HEK293 (cell line): ENCODE measurements at regions not wholly inside any gene's neighbourhood (a gene's known extent, or its start where the extent isn't known, plus 50 kb on each side); places are given as distances from the start of the nearest gene placed in this dataset.

Experiments used
- MEIS1 ChIP-seq: sonication (generic); formaldehyde crosslinking; IDR thresholded peaks from 2 replicates; pipeline ENCODE4 v1.8.1; 2022; ENCODE audit warnings: missing genetic modification reagents, mild to moderate bottlenecking, borderline replicate concordance
- SP2 ChIP-seq: fragments of 450-650 bp; formaldehyde crosslinking; IDR thresholded peaks from 2 replicates; pipeline ENCODE4 v1.5.1; 2016; ENCODE audit warnings: missing biosample characterization, missing genetic modification characterization
- ZBTB7A ChIP-seq: fragments of 450-650 bp; formaldehyde crosslinking; IDR thresholded peaks from 2 replicates; pipeline ENCODE4 v1.5.1; 2016; ENCODE audit warnings: low read depth, missing biosample characterization, missing genetic modification characterization
- ZNF175 ChIP-seq: fragments of 450-650 bp; formaldehyde crosslinking; IDR thresholded peaks from 2 replicates; pipeline ENCODE4 v1.5.1; 2016; ENCODE audit warnings: missing biosample characterization, missing genetic modification characterization
- ZNF768 ChIP-seq: fragments of 450-650 bp; formaldehyde crosslinking; IDR thresholded peaks from 2 replicates; pipeline ENCODE4 v1.5.1; 2018; ENCODE audit warnings: missing biosample characterization, mild to moderate bottlenecking, missing genetic modification characterization
- TF ChIP-seq, protein P1 (sequence below): fragments of 450-650 bp; formaldehyde crosslinking; IDR thresholded peaks from 2 replicates; pipeline ENCODE4 v1.5.1; 2016; ENCODE audit warnings: missing biosample characterization, missing genetic modification characterization
- TF ChIP-seq, protein P2 (sequence below): fragments of 450-650 bp; formaldehyde crosslinking; IDR thresholded peaks from 2 replicates; pipeline ENCODE4 v1.5.1; 2016; ENCODE audit warnings: missing biosample characterization, missing genetic modification characterization, low read depth
- TF ChIP-seq, protein P3 (sequence below): fragments of 450-650 bp; formaldehyde crosslinking; IDR thresholded peaks from 2 replicates; pipeline ENCODE4 v1.5.1; 2016; ENCODE audit warnings: missing biosample characterization, missing genetic modification characterization
- TF ChIP-seq, protein P4 (sequence below): sonication (generic); formaldehyde crosslinking; IDR thresholded peaks from 2 replicates; pipeline ENCODE4 v1.8.1; 2022; ENCODE audit warnings: mild to moderate bottlenecking, moderate library complexity, missing genetic modification reagents
- TF ChIP-seq, protein P5 (sequence below): fragments of 450-650 bp; formaldehyde crosslinking; IDR thresholded peaks from 2 replicates; pipeline ENCODE4 v1.5.1; 2016; ENCODE audit warnings: missing biosample characterization, missing genetic modification characterization, borderline replicate concordance

DNA sequence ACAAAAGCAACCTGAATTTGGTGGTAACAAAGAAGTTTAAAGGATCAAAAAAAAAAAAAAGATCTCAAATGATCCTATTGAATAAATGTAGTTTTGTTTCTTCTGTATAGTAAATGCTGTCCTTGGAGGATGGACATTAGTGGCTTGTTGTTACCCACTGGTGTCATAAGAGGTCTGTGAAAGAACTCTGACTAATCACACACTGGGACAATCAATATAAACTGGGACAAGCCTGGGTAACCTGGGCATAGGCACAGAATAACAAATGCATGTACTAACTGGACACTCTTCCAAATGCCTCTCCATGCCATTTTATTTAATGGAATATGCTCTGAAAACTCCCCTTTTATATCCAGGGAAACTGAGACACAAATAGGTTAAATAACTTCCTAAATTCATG is 241.4 kb downstream of the DOK5 start:
- TF ChIP-seq, protein P1, sequence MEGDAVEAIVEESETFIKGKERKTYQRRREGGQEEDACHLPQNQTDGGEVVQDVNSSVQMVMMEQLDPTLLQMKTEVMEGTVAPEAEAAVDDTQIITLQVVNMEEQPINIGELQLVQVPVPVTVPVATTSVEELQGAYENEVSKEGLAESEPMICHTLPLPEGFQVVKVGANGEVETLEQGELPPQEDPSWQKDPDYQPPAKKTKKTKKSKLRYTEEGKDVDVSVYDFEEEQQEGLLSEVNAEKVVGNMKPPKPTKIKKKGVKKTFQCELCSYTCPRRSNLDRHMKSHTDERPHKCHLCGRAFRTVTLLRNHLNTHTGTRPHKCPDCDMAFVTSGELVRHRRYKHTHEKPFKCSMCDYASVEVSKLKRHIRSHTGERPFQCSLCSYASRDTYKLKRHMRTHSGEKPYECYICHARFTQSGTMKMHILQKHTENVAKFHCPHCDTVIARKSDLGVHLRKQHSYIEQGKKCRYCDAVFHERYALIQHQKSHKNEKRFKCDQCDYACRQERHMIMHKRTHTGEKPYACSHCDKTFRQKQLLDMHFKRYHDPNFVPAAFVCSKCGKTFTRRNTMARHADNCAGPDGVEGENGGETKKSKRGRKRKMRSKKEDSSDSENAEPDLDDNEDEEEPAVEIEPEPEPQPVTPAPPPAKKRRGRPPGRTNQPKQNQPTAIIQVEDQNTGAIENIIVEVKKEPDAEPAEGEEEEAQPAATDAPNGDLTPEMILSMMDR (tag by site-specific recombination), result no peak
- TF ChIP-seq, protein P2, sequence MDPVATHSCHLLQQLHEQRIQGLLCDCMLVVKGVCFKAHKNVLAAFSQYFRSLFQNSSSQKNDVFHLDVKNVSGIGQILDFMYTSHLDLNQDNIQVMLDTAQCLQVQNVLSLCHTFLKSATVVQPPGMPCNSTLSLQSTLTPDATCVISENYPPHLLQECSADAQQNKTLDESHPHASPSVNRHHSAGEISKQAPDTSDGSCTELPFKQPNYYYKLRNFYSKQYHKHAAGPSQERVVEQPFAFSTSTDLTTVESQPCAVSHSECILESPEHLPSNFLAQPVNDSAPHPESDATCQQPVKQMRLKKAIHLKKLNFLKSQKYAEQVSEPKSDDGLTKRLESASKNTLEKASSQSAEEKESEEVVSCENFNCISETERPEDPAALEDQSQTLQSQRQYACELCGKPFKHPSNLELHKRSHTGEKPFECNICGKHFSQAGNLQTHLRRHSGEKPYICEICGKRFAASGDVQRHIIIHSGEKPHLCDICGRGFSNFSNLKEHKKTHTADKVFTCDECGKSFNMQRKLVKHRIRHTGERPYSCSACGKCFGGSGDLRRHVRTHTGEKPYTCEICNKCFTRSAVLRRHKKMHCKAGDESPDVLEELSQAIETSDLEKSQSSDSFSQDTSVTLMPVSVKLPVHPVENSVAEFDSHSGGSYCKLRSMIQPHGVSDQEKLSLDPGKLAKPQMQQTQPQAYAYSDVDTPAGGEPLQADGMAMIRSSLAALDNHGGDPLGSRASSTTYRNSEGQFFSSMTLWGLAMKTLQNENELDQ (tag by site-specific recombination), result no peak
- TF ChIP-seq, protein P3, sequence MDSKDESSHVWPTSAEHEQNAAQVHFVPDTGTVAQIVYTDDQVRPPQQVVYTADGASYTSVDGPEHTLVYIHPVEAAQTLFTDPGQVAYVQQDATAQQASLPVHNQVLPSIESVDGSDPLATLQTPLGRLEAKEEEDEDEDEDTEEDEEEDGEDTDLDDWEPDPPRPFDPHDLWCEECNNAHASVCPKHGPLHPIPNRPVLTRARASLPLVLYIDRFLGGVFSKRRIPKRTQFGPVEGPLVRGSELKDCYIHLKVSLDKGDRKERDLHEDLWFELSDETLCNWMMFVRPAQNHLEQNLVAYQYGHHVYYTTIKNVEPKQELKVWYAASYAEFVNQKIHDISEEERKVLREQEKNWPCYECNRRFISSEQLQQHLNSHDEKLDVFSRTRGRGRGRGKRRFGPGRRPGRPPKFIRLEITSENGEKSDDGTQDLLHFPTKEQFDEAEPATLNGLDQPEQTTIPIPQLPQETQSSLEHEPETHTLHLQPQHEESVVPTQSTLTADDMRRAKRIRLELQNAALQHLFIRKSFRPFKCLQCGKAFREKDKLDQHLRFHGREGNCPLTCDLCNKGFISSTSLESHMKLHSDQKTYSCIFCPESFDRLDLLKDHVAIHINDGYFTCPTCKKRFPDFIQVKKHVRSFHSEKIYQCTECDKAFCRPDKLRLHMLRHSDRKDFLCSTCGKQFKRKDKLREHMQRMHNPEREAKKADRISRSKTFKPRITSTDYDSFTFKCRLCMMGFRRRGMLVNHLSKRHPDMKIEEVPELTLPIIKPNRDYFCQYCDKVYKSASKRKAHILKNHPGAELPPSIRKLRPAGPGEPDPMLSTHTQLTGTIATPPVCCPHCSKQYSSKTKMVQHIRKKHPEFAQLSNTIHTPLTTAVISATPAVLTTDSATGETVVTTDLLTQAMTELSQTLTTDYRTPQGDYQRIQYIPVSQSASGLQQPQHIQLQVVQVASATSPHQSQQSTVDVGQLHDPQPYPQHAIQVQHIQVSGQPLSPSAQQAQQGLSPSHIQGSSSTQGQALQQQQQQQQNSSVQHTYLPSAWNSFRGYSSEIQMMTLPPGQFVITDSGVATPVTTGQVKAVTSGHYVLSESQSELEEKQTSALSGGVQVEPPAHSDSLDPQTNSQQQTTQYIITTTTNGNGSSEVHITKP (tag by site-specific recombination), result no peak
- TF ChIP-seq MEIS1 (CRISPR knock-in tag) (no peak), ZNF175 (no peak), ZNF768 (tag by site-specific recombination) (no peak), ZBTB7A (tag by site-specific recombination) (no peak), SP2 (tag by site-specific recombination) (no peak)
- TF ChIP-seq, protein P4, sequence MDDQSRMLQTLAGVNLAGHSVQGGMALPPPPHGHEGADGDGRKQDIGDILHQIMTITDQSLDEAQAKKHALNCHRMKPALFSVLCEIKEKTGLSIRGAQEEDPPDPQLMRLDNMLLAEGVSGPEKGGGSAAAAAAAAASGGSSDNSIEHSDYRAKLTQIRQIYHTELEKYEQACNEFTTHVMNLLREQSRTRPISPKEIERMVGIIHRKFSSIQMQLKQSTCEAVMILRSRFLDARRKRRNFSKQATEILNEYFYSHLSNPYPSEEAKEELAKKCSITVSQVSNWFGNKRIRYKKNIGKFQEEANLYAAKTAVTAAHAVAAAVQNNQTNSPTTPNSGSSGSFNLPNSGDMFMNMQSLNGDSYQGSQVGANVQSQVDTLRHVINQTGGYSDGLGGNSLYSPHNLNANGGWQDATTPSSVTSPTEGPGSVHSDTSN (CRISPR knock-in tag), result no peak
- TF ChIP-seq, protein P5, sequence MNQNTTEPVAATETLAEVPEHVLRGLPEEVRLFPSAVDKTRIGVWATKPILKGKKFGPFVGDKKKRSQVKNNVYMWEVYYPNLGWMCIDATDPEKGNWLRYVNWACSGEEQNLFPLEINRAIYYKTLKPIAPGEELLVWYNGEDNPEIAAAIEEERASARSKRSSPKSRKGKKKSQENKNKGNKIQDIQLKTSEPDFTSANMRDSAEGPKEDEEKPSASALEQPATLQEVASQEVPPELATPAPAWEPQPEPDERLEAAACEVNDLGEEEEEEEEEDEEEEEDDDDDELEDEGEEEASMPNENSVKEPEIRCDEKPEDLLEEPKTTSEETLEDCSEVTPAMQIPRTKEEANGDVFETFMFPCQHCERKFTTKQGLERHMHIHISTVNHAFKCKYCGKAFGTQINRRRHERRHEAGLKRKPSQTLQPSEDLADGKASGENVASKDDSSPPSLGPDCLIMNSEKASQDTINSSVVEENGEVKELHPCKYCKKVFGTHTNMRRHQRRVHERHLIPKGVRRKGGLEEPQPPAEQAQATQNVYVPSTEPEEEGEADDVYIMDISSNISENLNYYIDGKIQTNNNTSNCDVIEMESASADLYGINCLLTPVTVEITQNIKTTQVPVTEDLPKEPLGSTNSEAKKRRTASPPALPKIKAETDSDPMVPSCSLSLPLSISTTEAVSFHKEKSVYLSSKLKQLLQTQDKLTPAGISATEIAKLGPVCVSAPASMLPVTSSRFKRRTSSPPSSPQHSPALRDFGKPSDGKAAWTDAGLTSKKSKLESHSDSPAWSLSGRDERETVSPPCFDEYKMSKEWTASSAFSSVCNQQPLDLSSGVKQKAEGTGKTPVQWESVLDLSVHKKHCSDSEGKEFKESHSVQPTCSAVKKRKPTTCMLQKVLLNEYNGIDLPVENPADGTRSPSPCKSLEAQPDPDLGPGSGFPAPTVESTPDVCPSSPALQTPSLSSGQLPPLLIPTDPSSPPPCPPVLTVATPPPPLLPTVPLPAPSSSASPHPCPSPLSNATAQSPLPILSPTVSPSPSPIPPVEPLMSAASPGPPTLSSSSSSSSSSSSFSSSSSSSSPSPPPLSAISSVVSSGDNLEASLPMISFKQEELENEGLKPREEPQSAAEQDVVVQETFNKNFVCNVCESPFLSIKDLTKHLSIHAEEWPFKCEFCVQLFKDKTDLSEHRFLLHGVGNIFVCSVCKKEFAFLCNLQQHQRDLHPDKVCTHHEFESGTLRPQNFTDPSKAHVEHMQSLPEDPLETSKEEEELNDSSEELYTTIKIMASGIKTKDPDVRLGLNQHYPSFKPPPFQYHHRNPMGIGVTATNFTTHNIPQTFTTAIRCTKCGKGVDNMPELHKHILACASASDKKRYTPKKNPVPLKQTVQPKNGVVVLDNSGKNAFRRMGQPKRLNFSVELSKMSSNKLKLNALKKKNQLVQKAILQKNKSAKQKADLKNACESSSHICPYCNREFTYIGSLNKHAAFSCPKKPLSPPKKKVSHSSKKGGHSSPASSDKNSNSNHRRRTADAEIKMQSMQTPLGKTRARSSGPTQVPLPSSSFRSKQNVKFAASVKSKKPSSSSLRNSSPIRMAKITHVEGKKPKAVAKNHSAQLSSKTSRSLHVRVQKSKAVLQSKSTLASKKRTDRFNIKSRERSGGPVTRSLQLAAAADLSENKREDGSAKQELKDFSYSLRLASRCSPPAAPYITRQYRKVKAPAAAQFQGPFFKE (tag by site-specific recombination), result no peak
